NCI-H2171 (cell line): ENCODE measurements at regions not wholly inside any gene's neighbourhood (a gene's known extent, or its start where the extent isn't known, plus 50 kb on each side); places are given as distances from the start of the nearest gene placed in this dataset.

Source experiments
- DNase-seq: peaks from one replicate; lab custom pipeline; 2025; lab: John Stamatoyannopoulos, UW

GRCh38 chr3:124277144-124277890 lies 285.4 kb upstream of the ROPN1 start:
- DNase-seq: peak; percentile 46

GRCh38 chr3:124281453-124282316 lies 289.8 kb upstream of the ROPN1 start:
- no peak for DNase-seq

GRCh38 chr3:124282751-124283651 lies 291.1 kb upstream of the ROPN1 start:
- no peak for DNase-seq

- no peak for DNase-seq
These were observed 291.7 kb upstream of the ROPN1 start for GRCh38 chr3:124283652-124284023.

- no peak for DNase-seq
These were observed 297.1 kb upstream of the ROPN1 start for GRCh38 chr3:124288996-124289395.

- no peak for DNase-seq
These were observed 299.1 kb upstream of the ROPN1 start for GRCh38 chr3:124291008-124291407.

GRCh38 chr3:124292329-124292728 lies 300.4 kb upstream of the ROPN1 start:
- no peak for DNase-seq

GRCh38 chr3:124293584-124293983 lies 301.7 kb upstream of the ROPN1 start:
- DNase-seq: no peak

GRCh38 chr3:124295362-124295761 lies 303.4 kb upstream of the ROPN1 start:
- DNase-seq: no peak

- DNase-seq: no peak
These were observed 304.5 kb upstream of the ROPN1 start for GRCh38 chr3:124296406-124296805.

- DNase-seq: no peak
These were observed 305.4 kb upstream of the ROPN1 start for GRCh38 chr3:124297062-124297980.

- no peak for DNase-seq
These were observed 306.4 kb upstream of the ROPN1 start for GRCh38 chr3:124298301-124298700.

GRCh38 chr3:124298951-124299350 lies 307.0 kb upstream of the ROPN1 start:
- no peak for DNase-seq

GRCh38 chr3:124299831-124300230 lies 307.9 kb upstream of the ROPN1 start:
- DNase-seq: no peak

- DNase-seq: no peak
These were observed 308.5 kb upstream of the ROPN1 start for GRCh38 chr3:124300416-124300815.

GRCh38 chr3:124303305-124303910 lies 311.5 kb upstream of the ROPN1 start:
- no peak for DNase-seq

- no peak for DNase-seq
These were observed 314.7 kb upstream of the ROPN1 start for GRCh38 chr3:124306665-124307064.

- no peak for DNase-seq
These were observed 321.7 kb upstream of the ROPN1 start for GRCh38 chr3:124313621-124314020.

GRCh38 chr3:124315215-124316033 lies 323.5 kb upstream of the ROPN1 start:
- no peak for DNase-seq

GRCh38 chr3:124316034-124316287 lies 324.0 kb upstream of the ROPN1 start:
- DNase-seq: no peak
